CD4-positive, alpha-beta memory T cell (primary cell): ENCODE measurements at regions not wholly inside any gene's neighbourhood (a gene's known extent, or its start where the extent isn't known, plus 50 kb on each side); places are given as distances from the start of the nearest gene placed in this dataset.
"Not testable (repeated sequence)": the region's sequence is repeated elsewhere in the genome, so short reads cannot be mapped to it uniquely, and the experiment has no call there.

Experiments
- CTCF ChIA-PET: fragments of 350-600 bp; sonication (Branson Sonifier 250); formaldehyde crosslinking; loops from one replicate; lab custom pipeline; 2021; ENCODE audit warnings: inconsistent platforms; ENCODE audit not compliant: partially characterized antibody; lab: Charles Lee
- POLR2A ChIA-PET: fragments of 350-600 bp; sonication (Branson Sonifier 250); formaldehyde crosslinking; loops from one replicate; lab custom pipeline; 2021; ENCODE audit not compliant: partially characterized antibody; lab: Charles Lee
- DNase-seq, 5 donors: peaks; one replicate each; pipeline versions ENCODE4 v3.0.0 to v3.0.0-alpha.2; 2020 to 2022; ENCODE audit warnings: mixed read lengths in 1 of 5
- H3K27ac ChIP-seq: one replicate; pipeline ENCODE4 v1.7.0; 2013; ENCODE audit warnings: low read depth, low read length
- H3K27me3 ChIP-seq: 2 replicates; pipeline ENCODE4 v1.7.0; 2013; ENCODE audit warnings: mild to moderate bottlenecking, low read length, moderate library complexity; ENCODE audit not compliant: insufficient read depth
- H3K36me3 ChIP-seq: 2 replicates; pipeline ENCODE4 v1.7.0; 2013; ENCODE audit warnings: mild to moderate bottlenecking, low read length, moderate library complexity; ENCODE audit not compliant: insufficient read depth
- H3K4me1 ChIP-seq: 2 replicates; pipeline ENCODE4 v1.7.0; 2013; ENCODE audit warnings: mild to moderate bottlenecking, low read length, moderate library complexity; ENCODE audit not compliant: insufficient read depth
- H3K4me3 ChIP-seq, 2 donors: one replicate each; pipeline ENCODE4 v1.7.0; 2013; ENCODE audit warnings: low read length in 2 of 2, mild to moderate bottlenecking in 1 of 2
- H3K9me3 ChIP-seq, 2 donors: one replicate each; pipeline ENCODE4 v1.7.0; 2013; ENCODE audit warnings: low read length in 2 of 2, control low read depth in 1 of 2; ENCODE audit not compliant: control insufficient read depth in 1 of 2
- H3K27ac Mint-ChIP-seq, 7 donors: one replicate each; pipeline ENCODE4 v1.8.0; 2020 to 2021; ENCODE audit warnings: mixed read lengths in 7 of 7, mild to moderate bottlenecking in 6 of 7, inconsistent platforms in 3 of 7, moderate library complexity in 3 of 7
- H3K27me3 Mint-ChIP-seq, 2 donors: one replicate each; pipeline ENCODE4 v1.8.0; 2020 to 2021; ENCODE audit warnings: mixed read lengths in 2 of 2
- H3K36me3 Mint-ChIP-seq, 2 donors: one replicate each; pipeline ENCODE4 v1.8.0; 2020 to 2021; ENCODE audit warnings: mixed read lengths in 2 of 2, inconsistent platforms in 1 of 2, mild to moderate bottlenecking in 1 of 2
- H3K4me1 Mint-ChIP-seq, 4 donors: one replicate each; pipeline ENCODE4 v1.8.0; 2020 to 2021; ENCODE audit warnings: mixed read lengths in 4 of 4, mild to moderate bottlenecking in 1 of 4
- H3K4me3 Mint-ChIP-seq, 8 donors: one replicate each; pipeline ENCODE4 v1.8.0; 2020 to 2021; ENCODE audit warnings: mixed read lengths in 8 of 8, mild to moderate bottlenecking in 7 of 8, moderate library complexity in 6 of 8, inconsistent platforms in 3 of 8
- H3K9me3 Mint-ChIP-seq, 8 donors: one replicate each; pipeline ENCODE4 v1.8.0; 2020 to 2021; ENCODE audit warnings: mixed read lengths in 8 of 8, mild to moderate bottlenecking in 5 of 8, inconsistent platforms in 3 of 8, moderate library complexity in 1 of 8
- intact Hi-C: fragments of 100-400 bp; cut with micrococcal nuclease; formaldehyde crosslinking; loops from one replicate; pipeline ENCODE4 v1.15.1; 2023

DNA sequence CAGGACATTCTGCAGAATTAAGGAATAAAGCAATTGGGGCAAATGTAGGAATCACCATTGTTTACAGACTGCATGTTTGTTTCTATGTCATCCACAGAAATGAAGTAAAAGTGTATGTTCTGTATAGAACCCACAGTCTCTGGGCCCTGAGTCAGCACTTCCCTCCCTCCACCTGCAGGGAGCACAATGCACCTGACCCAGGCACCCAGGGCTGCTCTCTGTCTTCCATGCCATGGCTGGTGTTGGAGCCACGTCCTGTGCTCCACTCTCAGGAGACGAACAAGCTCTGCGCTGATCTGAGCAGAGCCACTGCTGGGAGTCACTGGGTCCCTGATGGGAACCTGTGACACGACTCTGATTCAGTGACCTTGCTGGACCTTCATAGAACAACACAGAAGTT lies 942.5 kb downstream of the TMEM121 start:
- not testable (repeated sequence) for H3K27me3 ChIP-seq, H3K9me3 ChIP-seq, H3K4me3 ChIP-seq, H3K36me3 Mint-ChIP-seq, H3K27me3 Mint-ChIP-seq, H3K36me3 ChIP-seq, H3K4me1 ChIP-seq, H3K27ac ChIP-seq, H3K4me3 Mint-ChIP-seq, H3K9me3 Mint-ChIP-seq
- CTCF ChIA-PET = interaction anchor here (0.8 to 5.0 kb wide), 27 partner anchors 8 to 353 kb away, joined by 3 to 64 read pairs (median 6); no protein-coding TSS in a partner anchor
- H3K27ac Mint-ChIP-seq = peak overlapping the region in 1 of 7 donors; percentile 14
- DNase-seq = peak in 4 of 5 donors; percentile 6 to 23 (median 9)
- H3K4me1 Mint-ChIP-seq = peaks cover 1 to 11% (median 6%) of the 10 kb centered on the region in 4 donors
- intact Hi-C loops = loop anchor here (2.0 kb wide), 1 partner anchor 50 kb away; no protein-coding TSS in a partner anchor
- POLR2A ChIA-PET = interaction anchor here (0.9 to 2.8 kb wide), 5 partner anchors 39 to 353 kb away, joined by 3 to 11 read pairs (median 5); no protein-coding TSS in a partner anchor

DNA sequence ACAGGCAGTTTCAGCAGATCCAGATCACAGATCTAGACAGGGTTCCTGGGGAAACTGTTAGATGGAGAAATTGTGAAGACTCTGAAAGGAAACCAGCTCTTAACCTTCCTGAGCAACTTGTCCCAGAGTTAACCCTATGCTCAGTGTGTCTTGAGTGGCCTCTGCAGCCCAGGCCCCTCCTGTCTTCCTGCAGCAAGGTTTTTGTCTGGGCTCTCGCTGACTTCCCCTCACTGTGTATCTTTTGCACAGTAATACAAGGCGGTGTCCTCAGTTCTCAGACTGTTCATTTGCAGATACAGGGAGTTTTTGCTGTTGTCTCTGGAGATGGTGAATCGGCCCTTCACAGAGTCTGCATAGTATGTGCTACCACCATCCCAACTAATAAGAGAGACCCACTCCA lies 943.6 kb downstream of the TMEM121 start:
- DNase-seq, H3K27me3 ChIP-seq, H3K27me3 Mint-ChIP-seq, H3K9me3 ChIP-seq, H3K4me3 ChIP-seq, intact Hi-C loops, H3K9me3 Mint-ChIP-seq, H3K36me3 ChIP-seq, H3K4me1 ChIP-seq, H3K36me3 Mint-ChIP-seq, H3K27ac ChIP-seq: not testable (repeated sequence)
- peak overlapping the region in 3 of 8 donors; percentile 21 to 36 (median 31) for H3K4me3 Mint-ChIP-seq
- peaks cover 1 to 11% (median 6%) of the 10 kb centered on the region in 4 donors for H3K4me1 Mint-ChIP-seq
- ChIA-PET CTCF (interaction anchor here (0.9 to 5.0 kb wide), 13 partner anchors 8 to 354 kb away, joined by 4 to 64 read pairs (median 11); no protein-coding TSS in a partner anchor), POLR2A (interaction anchor here (1.3 to 2.8 kb wide), 2 partner anchors 37 to 260 kb away, joined by 5 to 11 read pairs; no protein-coding TSS in a partner anchor)
- H3K27ac Mint-ChIP-seq = peak overlapping the region; percentile 29 to 92 (median 75)

DNA sequence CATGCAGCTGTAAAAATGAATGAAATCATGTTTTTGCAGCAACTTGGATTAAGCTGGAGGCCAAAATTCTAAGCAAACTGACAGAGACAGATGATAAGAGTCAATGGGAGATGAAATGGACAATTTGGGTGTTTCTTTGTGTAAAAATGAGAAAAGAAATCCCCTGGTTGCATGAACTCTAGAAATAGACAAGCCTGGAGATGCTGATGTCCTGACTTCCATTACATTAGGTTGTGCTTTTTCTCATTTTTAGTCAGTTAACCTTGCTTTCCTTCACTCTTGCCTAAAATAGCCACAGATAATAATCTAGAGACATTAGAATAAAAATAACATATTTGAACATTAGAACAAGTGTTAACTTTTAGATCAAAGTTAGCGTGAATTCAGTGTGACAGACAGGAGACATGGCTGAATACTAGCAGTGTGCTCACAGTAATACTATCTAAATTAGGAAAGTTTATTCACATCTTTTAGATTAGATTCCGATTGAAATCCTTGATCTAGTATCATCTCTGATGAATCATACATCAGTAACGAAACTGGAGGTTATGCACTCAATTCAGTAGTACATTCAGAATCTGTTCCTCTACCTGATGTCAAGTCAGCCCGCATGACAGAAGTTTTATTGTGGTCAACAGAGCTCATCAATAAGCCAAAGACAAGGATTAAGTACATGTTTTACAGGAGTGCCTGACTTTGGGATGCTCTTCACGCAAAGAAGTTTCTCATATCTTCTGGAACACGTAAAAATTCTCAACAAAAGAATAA lies 948.1 kb downstream of the TMEM121 start:
- intact Hi-C loops, H3K27me3 Mint-ChIP-seq, H3K4me1 ChIP-seq, H3K36me3 ChIP-seq, H3K27me3 ChIP-seq, H3K27ac ChIP-seq, H3K4me3 Mint-ChIP-seq, H3K27ac Mint-ChIP-seq, H3K9me3 ChIP-seq, H3K9me3 Mint-ChIP-seq, DNase-seq, H3K36me3 Mint-ChIP-seq, H3K4me3 ChIP-seq, POLR2A ChIA-PET: not testable (repeated sequence)
- H3K4me1 Mint-ChIP-seq = peaks cover 1 to 15% (median 5%) of the 10 kb centered on the region in 4 donors
- CTCF ChIA-PET = interaction anchor here (1.0 to 1.9 kb wide), 3 partner anchors 37 to 57 kb away, joined by 3 to 5 read pairs (median 4); no protein-coding TSS in a partner anchor

DNA sequence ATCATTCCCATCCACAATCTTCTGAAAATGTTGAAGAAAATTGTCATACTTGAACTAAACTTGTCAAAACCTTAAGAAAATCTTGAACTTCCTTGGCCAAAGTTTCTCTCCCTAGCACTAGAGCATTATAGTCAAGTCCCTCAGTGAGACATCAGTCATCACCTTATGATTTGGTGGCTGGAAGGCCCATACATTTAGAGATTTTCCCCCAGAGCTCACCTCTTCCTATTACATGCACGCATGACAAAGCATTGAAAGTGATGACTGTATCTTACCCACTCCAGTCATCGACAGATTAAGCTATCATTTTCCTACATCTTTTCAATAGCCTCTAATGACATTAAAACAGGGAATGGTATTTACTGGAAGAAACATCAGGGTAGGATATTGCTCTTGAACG lies 948.8 kb downstream of the TMEM121 start:
- H3K4me1 ChIP-seq, H3K27ac ChIP-seq, H3K27ac Mint-ChIP-seq, H3K27me3 Mint-ChIP-seq, POLR2A ChIA-PET, H3K27me3 ChIP-seq, H3K36me3 ChIP-seq, H3K4me1 Mint-ChIP-seq, DNase-seq, H3K9me3 Mint-ChIP-seq, H3K9me3 ChIP-seq, H3K4me3 Mint-ChIP-seq, intact Hi-C loops, H3K36me3 Mint-ChIP-seq, H3K4me3 ChIP-seq: not testable (repeated sequence)
- CTCF ChIA-PET = interaction anchor here (0.5 to 1.9 kb wide), 4 partner anchors 36 to 61 kb away, joined by 3 to 5 read pairs (median 4); no protein-coding TSS in a partner anchor

DNA sequence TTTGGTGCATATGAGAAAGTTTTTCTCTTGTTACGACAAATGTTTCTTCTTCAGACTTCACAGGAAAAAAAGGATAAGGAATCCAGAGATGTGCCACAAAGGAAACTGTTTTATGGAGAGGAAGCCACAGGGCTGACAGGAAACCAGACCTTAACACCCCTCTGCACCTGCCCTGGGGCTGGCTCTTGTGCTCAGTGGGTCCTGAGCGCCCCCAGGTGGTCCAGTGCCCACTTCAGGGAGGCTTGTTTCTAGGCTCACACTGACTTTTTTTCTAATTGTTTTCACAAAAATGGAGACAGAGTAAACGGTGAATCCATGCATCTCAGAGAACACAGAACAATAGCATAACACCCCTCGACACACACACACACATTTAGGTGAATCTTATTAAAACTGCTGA lies 951.2 kb downstream of the TMEM121 start:
- ChIA-PET CTCF (interaction anchor here (0.9 to 3.4 kb wide), 14 partner anchors 8 to 54 kb away, joined by 3 to 23 read pairs (median 4); no protein-coding TSS in a partner anchor), POLR2A (interaction anchor here (1.0 to 1.7 kb wide), 2 partner anchors 29 to 34 kb away, joined by 3 to 6 read pairs; no protein-coding TSS in a partner anchor)
- H3K36me3 ChIP-seq, DNase-seq, H3K9me3 Mint-ChIP-seq, H3K4me3 ChIP-seq, intact Hi-C loops, H3K4me1 Mint-ChIP-seq, H3K27ac ChIP-seq, H3K27ac Mint-ChIP-seq, H3K9me3 ChIP-seq, H3K4me1 ChIP-seq, H3K36me3 Mint-ChIP-seq, H3K4me3 Mint-ChIP-seq, H3K27me3 Mint-ChIP-seq, H3K27me3 ChIP-seq: not testable (repeated sequence)

DNA sequence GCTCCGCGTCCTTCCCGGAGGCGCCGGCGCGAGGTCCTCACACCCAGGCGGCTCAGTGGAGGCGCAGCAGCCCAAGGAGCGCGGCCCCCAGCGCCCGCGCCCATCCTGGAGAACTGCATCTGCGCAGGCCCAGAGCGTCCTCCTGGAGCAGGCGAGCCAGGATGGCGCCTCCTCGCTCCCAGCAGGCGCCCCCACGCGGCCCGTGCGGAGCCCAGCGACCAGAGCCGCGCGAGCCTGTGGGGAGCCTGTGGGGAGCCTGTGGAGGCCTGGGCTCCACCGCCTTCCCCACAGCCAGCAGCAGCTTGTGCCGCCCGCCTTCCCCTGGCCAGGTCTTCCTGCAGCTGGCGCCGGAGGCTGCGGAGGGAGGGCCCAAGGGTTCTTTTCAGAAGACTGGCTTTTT lies 953.9 kb downstream of the TMEM121 start:
- H3K4me3 Mint-ChIP-seq, H3K36me3 ChIP-seq, H3K27me3 ChIP-seq, POLR2A ChIA-PET, H3K27me3 Mint-ChIP-seq, DNase-seq, H3K27ac Mint-ChIP-seq, H3K27ac ChIP-seq, H3K9me3 ChIP-seq, H3K4me1 ChIP-seq, intact Hi-C loops, H3K4me1 Mint-ChIP-seq, H3K4me3 ChIP-seq, H3K9me3 Mint-ChIP-seq, H3K36me3 Mint-ChIP-seq: not testable (repeated sequence)
- CTCF ChIA-PET = interaction anchor here (1.1 to 2.3 kb wide), 4 partner anchors 9 to 38 kb away, joined by 3 to 11 read pairs (median 8); no protein-coding TSS in a partner anchor

DNA sequence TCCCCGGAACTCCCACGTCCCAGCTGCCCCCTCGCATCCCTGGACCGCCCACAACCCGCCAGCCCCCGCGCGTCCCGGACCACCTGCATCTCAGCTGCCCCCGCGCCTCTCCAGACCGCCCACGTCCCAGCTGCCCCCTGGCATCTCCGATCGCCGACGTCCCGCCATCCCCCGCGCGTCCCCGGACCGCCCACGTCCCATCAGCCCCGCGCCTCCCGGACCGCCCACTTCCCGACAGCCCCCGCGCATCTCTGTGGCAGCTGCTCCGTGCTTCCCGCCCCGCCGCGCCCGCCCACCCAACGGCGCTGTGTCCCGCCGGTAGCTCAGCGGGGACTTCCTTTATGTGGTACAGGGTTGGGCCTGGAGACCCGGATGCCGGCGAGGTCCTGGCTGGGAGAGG lies 955.8 kb downstream of the TMEM121 start:
- DNase-seq, H3K36me3 Mint-ChIP-seq, H3K27ac ChIP-seq, CTCF ChIA-PET, intact Hi-C loops, H3K4me1 ChIP-seq, H3K9me3 ChIP-seq, H3K36me3 ChIP-seq, H3K27me3 ChIP-seq, H3K27ac Mint-ChIP-seq, H3K4me1 Mint-ChIP-seq, H3K4me3 Mint-ChIP-seq, H3K9me3 Mint-ChIP-seq, H3K27me3 Mint-ChIP-seq, H3K4me3 ChIP-seq, POLR2A ChIA-PET: not testable (repeated sequence)
